ENCODE measurements at regions not wholly inside any gene's neighbourhood (a gene's known extent, or its start where the extent isn't known, plus 50 kb on each side); places are given as distances from the start of the nearest gene placed in this dataset.

DNA sequence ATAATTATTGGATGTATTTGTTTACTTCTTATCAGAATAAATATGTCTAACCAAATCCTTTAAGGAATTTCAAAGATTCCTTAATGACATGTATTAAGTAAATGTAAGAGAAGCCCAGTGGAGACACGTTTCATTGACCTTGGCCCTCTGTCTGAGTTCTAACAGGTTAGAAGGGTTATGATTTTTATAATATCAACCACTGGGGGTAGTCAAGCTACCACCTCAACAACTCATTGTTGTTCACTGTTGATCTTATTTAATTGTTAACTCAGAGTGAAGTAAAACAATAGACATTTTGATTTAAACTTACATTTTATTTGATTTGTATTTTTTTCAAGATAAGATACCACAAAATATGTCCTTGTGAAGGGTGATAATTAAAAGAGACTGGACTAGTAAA is 499.2 kb upstream of the COX7C start:
- Histone ChIP-seq H3K27ac (no peak overlapping the region), H3K4me1 (ENCODE audit: control insufficient read depth in 1 of 2, low read depth in 2 of 2) (no peaks in the 10 kb centered on the region), H3K9me3 (no peaks in the 10 kb centered on the region), H3K4me3 (no peak overlapping the region), H3K27me3 (replicated peaks; ENCODE audit: insufficient read depth) (no peaks in the 10 kb centered on the region), H3K36me3 (no peaks in the 10 kb centered on the region)
- no peak for TF ChIP-seq CTCF (IDR thresholded peaks at IDR 0.05)
- no peak for DNase-seq (ENCODE audit: low spot score)
- ATAC-seq (ENCODE audit: insufficient number of reproducible peaks, low FRiP score, low read depth), result no peak

DNA sequence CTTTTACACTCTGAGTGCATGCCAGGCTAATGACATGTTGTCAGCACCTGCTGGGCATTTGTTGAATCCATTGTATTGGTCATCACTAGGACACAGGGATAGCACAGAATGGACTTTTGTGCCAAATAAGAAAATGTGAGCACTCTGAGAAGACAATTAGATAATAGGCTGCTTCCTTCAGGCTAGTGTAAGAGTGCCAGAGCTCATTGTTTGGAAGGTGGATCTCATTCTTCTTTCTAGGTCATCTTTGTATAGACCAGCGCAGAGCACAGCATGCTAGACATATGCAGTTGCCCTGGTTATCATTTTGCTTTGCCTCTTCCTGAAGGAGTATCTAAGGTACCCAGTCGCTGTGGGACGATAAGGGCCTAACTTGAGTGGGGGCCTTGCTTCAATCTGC is 493.4 kb upstream of the COX7C start:
- H3K4me1 ChIP-seq (ENCODE audit: control insufficient read depth in 1 of 2, low read depth in 2 of 2), result no peaks in the 10 kb centered on the region
- ATAC-seq (ENCODE audit: insufficient number of reproducible peaks, low FRiP score, low read depth) (no peak), DNase-seq (ENCODE audit: low spot score) (no peak)
- no peak overlapping the region for H3K27ac ChIP-seq
- H3K27me3 ChIP-seq (replicated peaks; ENCODE audit: insufficient read depth), result no peaks in the 10 kb centered on the region
- H3K4me3 ChIP-seq, result no peak overlapping the region
- no peaks in the 10 kb centered on the region for H3K9me3 ChIP-seq
- no peak for TF ChIP-seq CTCF (IDR thresholded peaks at IDR 0.05)
- H3K36me3 ChIP-seq, result no peaks in the 10 kb centered on the region

DNA sequence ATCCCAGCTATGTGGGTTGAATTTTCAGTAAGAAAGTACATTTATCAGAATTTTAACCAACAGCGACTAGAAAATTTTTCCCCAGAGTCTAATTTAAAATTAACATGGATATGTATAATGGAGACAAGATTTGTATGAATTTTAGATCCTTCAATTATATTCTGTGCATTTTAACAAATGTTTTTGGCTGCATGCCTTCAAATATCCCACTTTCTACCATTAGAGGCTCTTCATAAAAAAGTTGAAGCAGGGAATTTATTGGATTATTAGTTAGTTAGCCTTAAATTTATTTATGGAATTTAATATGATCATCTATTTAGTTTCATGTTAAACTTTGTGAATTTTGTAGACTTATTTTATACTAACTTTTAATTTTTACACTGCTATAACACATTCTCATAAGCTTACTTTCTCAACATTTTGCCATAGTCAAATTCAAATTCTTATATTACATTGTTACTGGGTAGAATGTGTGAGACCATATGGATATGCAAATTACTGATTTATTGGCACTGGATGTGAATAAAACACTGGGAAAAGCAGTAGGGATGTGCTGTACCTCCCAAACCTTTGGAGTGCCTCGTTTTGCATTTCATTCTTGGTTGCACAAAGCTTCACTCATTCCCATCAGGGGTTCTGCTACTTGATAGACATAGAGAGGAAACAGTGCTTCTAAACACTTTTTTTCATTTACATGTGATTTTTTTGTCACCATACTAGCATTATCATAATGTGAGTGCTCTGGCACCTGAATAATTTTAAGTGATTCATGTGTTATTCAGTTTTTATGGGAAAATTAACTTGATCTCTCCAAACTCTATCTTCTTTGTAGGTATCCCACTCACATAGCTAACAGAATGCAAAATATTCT is 491.8 kb upstream of the COX7C start:
- Histone ChIP-seq H3K36me3 (no peaks in the 10 kb centered on the region), H3K9me3 (no peaks in the 10 kb centered on the region), H3K4me1 (ENCODE audit: control insufficient read depth in 1 of 2, low read depth in 2 of 2) (no peaks in the 10 kb centered on the region), H3K27me3 (replicated peaks; ENCODE audit: insufficient read depth) (no peaks in the 10 kb centered on the region), H3K27ac (no peak overlapping the region), H3K4me3 (no peak overlapping the region)
- DNase-seq (ENCODE audit: low spot score), result no peak
- no peak for TF ChIP-seq CTCF (IDR thresholded peaks at IDR 0.05)
- no peak for ATAC-seq (ENCODE audit: insufficient number of reproducible peaks, low FRiP score, low read depth)

DNA sequence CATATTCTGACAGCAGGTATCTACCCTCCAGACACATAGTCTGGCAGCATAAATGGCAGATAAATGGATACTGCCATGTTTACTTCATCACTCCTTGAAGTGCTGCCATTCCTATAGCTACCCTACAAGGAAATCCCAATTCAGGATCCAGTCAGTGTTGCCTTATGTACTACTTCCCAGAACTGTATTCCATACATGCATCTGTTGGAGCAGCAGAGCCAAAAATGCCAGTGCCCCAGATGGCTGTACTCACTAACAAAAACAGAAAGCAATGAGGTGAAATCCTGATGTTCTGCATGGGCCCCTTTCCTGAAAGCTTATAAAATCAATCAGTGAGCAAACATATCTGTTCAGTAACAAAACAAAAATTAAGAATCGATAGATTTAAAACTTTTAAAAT is 490.0 kb upstream of the COX7C start:
- ATAC-seq (ENCODE audit: insufficient number of reproducible peaks, low FRiP score, low read depth) (no peak), DNase-seq (ENCODE audit: low spot score) (no peak)
- Histone ChIP-seq H3K36me3 (no peaks in the 10 kb centered on the region), H3K9me3 (no peaks in the 10 kb centered on the region), H3K4me3 (no peak overlapping the region), H3K4me1 (ENCODE audit: control insufficient read depth in 1 of 2, low read depth in 2 of 2) (no peaks in the 10 kb centered on the region), H3K27me3 (replicated peaks; ENCODE audit: insufficient read depth) (no peaks in the 10 kb centered on the region), H3K27ac (no peak overlapping the region)
- no peak for TF ChIP-seq CTCF (IDR thresholded peaks at IDR 0.05)

DNA sequence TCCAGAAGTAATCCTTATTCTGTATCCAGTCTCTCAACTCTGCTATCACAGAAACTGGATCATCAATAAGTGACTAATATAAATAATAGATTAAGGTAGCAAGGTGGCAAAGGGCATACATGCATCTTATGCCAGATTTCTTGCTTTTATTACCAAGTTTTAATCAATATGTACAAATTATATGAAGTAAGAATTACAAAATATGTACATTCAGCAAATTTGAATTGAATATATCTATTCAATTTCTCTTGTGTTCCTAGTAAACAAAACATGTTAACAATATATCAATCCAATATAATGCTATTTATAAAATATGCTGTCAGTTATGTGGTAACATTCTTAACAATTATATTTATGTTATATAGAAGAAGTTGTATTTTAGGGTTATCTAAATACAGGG is 488.7 kb upstream of the COX7C start:
- ATAC-seq (ENCODE audit: insufficient number of reproducible peaks, low FRiP score, low read depth), result no peak
- H3K4me1 ChIP-seq (ENCODE audit: control insufficient read depth in 1 of 2, low read depth in 2 of 2), result no peaks in the 10 kb centered on the region
- no peaks in the 10 kb centered on the region for H3K27me3 ChIP-seq (replicated peaks; ENCODE audit: insufficient read depth)
- H3K4me3 ChIP-seq, result no peak overlapping the region
- H3K36me3 ChIP-seq, result no peaks in the 10 kb centered on the region
- no peaks in the 10 kb centered on the region for H3K9me3 ChIP-seq
- no peak overlapping the region for H3K27ac ChIP-seq
- no peak for TF ChIP-seq CTCF (IDR thresholded peaks at IDR 0.05)
- no peak for DNase-seq (ENCODE audit: low spot score)
